Lung (tissue), 11 donors: ENCODE measurements at regions not wholly inside any gene's neighbourhood (a gene's known extent, or its start where the extent isn't known, plus 50 kb on each side); places are given as distances from the start of the nearest gene placed in this dataset.

Experiments used
- ATAC-seq: fragments of 200-7000 bp; cut with Tn5 transposase; one replicate; pipeline ENCODE4 v1.9.1; 2020; ENCODE audit warnings: moderate number of reproducible peaks; ENCODE audit not compliant: insufficient read depth, low FRiP score
- DNase-seq, 3 donors: peaks; one replicate each; pipeline ENCODE4 v3.0.0-alpha.2; 2013 to 2017
- H3K27ac ChIP-seq, 2 donors: one replicate each; pipeline ENCODE4 v1.5.1; 2013; ENCODE audit warnings: mild to moderate bottlenecking in 2 of 2, moderate library complexity in 2 of 2, control low read depth in 1 of 2, inconsistent platforms in 1 of 2, low read depth in 1 of 2, low read length in 1 of 2
- H3K27me3 ChIP-seq, 3 donors: one replicate each; pipeline ENCODE4 v1.5.1; 2013; ENCODE audit warnings: low read length in 2 of 3; ENCODE audit not compliant: control insufficient read depth in 3 of 3, insufficient read depth in 3 of 3
- H3K36me3 ChIP-seq, 4 donors: one replicate each; pipeline ENCODE4 v1.5.1; 2013; ENCODE audit warnings: low read length in 4 of 4, mild to moderate bottlenecking in 1 of 4, moderate library complexity in 1 of 4; ENCODE audit not compliant: control insufficient read depth in 4 of 4, insufficient read depth in 4 of 4
- H3K4me1 ChIP-seq, 5 donors: one replicate each; pipeline ENCODE4 v1.5.1; 2013; ENCODE audit warnings: low read length in 5 of 5, mild to moderate bottlenecking in 2 of 5, moderate library complexity in 1 of 5; ENCODE audit not compliant: control insufficient read depth in 5 of 5, insufficient read depth in 5 of 5
- H3K4me3 ChIP-seq: one replicate; pipeline ENCODE4 v1.5.1; 2013; ENCODE audit warnings: mild to moderate bottlenecking, control low read depth, moderate library complexity
- H3K9ac ChIP-seq, 2 donors: one replicate each; pipeline ENCODE4 v1.5.1; 2013; ENCODE audit warnings: low read length in 2 of 2, control low read depth in 1 of 2; ENCODE audit not compliant: insufficient read depth in 1 of 2
- H3K9me3 ChIP-seq, 4 donors: one replicate each; pipeline ENCODE4 v1.5.1; 2013; ENCODE audit warnings: low read length in 3 of 4, mild to moderate bottlenecking in 1 of 4, moderate library complexity in 1 of 4; ENCODE audit not compliant: control insufficient read depth in 4 of 4, insufficient read depth in 3 of 4
- CTCF ChIP-seq: IDR thresholded peaks from 2 replicates; pipeline ENCODE4 v1.5.1; 2012; ENCODE audit warnings: mild to moderate bottlenecking; ENCODE audit errors: control extremely low read depth, extremely low read depth
- WGBS, 2 donors: extraction: QIAGEN DNeasy Blood & Tissue Kit; methylation state at CpG; one replicate each; pipeline ENCODE4 v1.1.7; 2013; 5-methylcytosine and 5-hydroxymethylcytosine counted together
- donor health status: control.
- donor health status: control.
- donor health status: Bipolar disorder and iron deficiency.
- donor health status: healthy.
- donor health status: DM: yes; HTN: yes; CAD: no.

- DNase-seq (no peak), ATAC-seq (no peak)
- no peak overlapping the region for H3K4me3 ChIP-seq
- H3K27ac ChIP-seq: no peak overlapping the region
- peaks cover 0 to 2% (median 0%) of the 10 kb centered on the region in 4 donors for H3K9me3 ChIP-seq
- H3K4me1 ChIP-seq: peaks cover 0 to 7% (median 0%) of the 10 kb centered on the region in 5 donors
- no peaks in the 10 kb centered on the region for H3K27me3 ChIP-seq
- H3K36me3 ChIP-seq: no peaks in the 10 kb centered on the region
- H3K9ac ChIP-seq: no peak overlapping the region
- 90 to 93% methylated on average over 6 of the region's 6 CpGs for WGBS, 2 donors
- no peak for TF ChIP-seq CTCF
These were observed 101.9 kb upstream of the HGF start for GRCh38 chr7:81871606-81872265.

GRCh38 chr7:81870608-81871007 lies 100.8 kb upstream of the HGF start:
- no peak overlapping the region for H3K9ac ChIP-seq
- no peak overlapping the region for H3K4me3 ChIP-seq
- H3K4me1 ChIP-seq: peaks cover 0 to 7% (median 0%) of the 10 kb centered on the region in 5 donors
- no peaks in the 10 kb centered on the region for H3K27me3 ChIP-seq
- no peak overlapping the region for H3K27ac ChIP-seq
- TF ChIP-seq CTCF: no peak
- no peaks in the 10 kb centered on the region for H3K36me3 ChIP-seq
- peaks cover 0 to 2% (median 0%) of the 10 kb centered on the region in 4 donors for H3K9me3 ChIP-seq
- no peak for DNase-seq
- ATAC-seq: no peak

- peaks cover 0 to 2% (median 0%) of the 10 kb centered on the region in 4 donors for H3K9me3 ChIP-seq
- DNase-seq: no peak
- ATAC-seq: no peak
- WGBS, 2 donors: 67 to 80% methylated on average over 2 of the region's 2 CpGs
- H3K4me3 ChIP-seq: no peak overlapping the region
- TF ChIP-seq CTCF: no peak
- H3K36me3 ChIP-seq: no peaks in the 10 kb centered on the region
- no peaks in the 10 kb centered on the region for H3K27me3 ChIP-seq
- no peak overlapping the region for H3K27ac ChIP-seq
- H3K9ac ChIP-seq: no peak overlapping the region
- peaks cover 0 to 7% (median 0%) of the 10 kb centered on the region in 5 donors for H3K4me1 ChIP-seq
These were observed 99.8 kb upstream of the HGF start for GRCh38 chr7:81869670-81870069.

GRCh38 chr7:81865754-81866153 lies 95.9 kb upstream of the HGF start:
- TF ChIP-seq CTCF: no peak
- ATAC-seq: no peak
- Histone ChIP-seq H3K4me3 (no peak overlapping the region), H3K27me3 (no peaks in the 10 kb centered on the region), H3K27ac (no peak overlapping the region), H3K9me3 (no peaks in the 10 kb centered on the region), H3K36me3 (no peaks in the 10 kb centered on the region), H3K4me1 (no peaks in the 10 kb centered on the region), H3K9ac (no peak overlapping the region)
- DNase-seq: no peak
- WGBS, 2 donors: 95 to 96% methylated on average over 1 of the region's 1 CpG
